ENCODE measurements at regions not wholly inside any gene's neighbourhood (a gene's known extent, or its start where the extent isn't known, plus 50 kb on each side); places are given as distances from the start of the nearest gene placed in this dataset.

DNA sequence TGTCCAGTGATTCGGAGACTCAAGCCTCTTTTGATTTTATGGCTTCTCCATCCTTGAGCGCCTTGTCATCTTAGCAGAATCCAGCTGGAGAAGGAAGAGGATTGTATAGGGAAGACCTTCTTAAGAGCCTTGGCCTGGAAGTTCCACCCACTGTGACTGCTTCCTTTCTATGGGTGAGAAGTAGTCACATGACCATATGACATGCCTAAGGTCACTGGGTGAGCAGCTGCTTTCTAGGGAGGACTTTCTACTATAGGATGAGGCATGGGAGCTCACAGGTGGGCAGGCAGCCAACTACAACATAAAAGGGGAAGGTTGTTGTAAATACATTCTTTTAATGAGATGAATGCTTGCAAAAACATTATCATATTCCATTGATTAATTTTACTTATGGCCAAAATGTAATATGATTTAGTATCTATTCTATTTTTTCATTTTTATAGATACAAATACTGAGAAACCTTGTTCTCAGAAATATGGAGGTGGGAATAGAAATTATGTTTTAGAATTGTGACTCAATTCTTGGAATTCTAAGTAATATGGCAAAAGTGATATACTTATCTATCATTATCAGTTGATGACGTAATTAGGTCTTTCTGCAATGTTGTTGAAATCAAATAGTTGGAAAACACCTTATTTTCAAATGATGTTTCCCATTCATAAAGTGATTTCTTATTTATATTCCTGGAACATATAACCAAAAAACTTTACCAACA is 53.6 kb upstream of the MINAR1 start:
- Mint-ChIP-seq H3K9me3 (no peaks in the 10 kb centered on the region), H3K4me3 (no peak overlapping the region), H3K36me3 (no peaks in the 10 kb centered on the region), H3K27me3 (ENCODE audit: low read depth in 2 of 2) (no peaks in the 10 kb centered on the region), H3K27ac (no peak overlapping the region), H3K4me1 (peaks cover 0 to 5% of the 10 kb centered on the region in 2 donors)
- no peaks in the 10 kb centered on the region for H3K4me1 ChIP-seq (ENCODE audit: control insufficient read depth, insufficient read depth, low read length)
- H3K4me3 ChIP-seq (ENCODE audit: low read length) = no peak overlapping the region
- no peaks in the 10 kb centered on the region for H3K36me3 ChIP-seq (ENCODE audit: control insufficient read depth, insufficient read depth, low read length)
- no peak overlapping the region for H3K27ac ChIP-seq (ENCODE audit: low read length)
- 97% methylated on average over 2 of the region's 3 CpGs for WGBS (ENCODE audit: insufficient coverage)
- intact Hi-C loops (cut with micrococcal nuclease) = no loop called here
- ATAC-seq (no peak), DNase-seq (no peak)
- H3K9me3 ChIP-seq (ENCODE audit: control insufficient read depth, insufficient read depth, low read length) = no peaks in the 10 kb centered on the region
- H3K27me3 ChIP-seq (ENCODE audit: control insufficient read depth, insufficient read depth, low read length) = no peaks in the 10 kb centered on the region
- TF ChIP-seq, protein P1, sequence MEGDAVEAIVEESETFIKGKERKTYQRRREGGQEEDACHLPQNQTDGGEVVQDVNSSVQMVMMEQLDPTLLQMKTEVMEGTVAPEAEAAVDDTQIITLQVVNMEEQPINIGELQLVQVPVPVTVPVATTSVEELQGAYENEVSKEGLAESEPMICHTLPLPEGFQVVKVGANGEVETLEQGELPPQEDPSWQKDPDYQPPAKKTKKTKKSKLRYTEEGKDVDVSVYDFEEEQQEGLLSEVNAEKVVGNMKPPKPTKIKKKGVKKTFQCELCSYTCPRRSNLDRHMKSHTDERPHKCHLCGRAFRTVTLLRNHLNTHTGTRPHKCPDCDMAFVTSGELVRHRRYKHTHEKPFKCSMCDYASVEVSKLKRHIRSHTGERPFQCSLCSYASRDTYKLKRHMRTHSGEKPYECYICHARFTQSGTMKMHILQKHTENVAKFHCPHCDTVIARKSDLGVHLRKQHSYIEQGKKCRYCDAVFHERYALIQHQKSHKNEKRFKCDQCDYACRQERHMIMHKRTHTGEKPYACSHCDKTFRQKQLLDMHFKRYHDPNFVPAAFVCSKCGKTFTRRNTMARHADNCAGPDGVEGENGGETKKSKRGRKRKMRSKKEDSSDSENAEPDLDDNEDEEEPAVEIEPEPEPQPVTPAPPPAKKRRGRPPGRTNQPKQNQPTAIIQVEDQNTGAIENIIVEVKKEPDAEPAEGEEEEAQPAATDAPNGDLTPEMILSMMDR (IDR thresholded peaks at IDR 0.05) = no peak

DNA sequence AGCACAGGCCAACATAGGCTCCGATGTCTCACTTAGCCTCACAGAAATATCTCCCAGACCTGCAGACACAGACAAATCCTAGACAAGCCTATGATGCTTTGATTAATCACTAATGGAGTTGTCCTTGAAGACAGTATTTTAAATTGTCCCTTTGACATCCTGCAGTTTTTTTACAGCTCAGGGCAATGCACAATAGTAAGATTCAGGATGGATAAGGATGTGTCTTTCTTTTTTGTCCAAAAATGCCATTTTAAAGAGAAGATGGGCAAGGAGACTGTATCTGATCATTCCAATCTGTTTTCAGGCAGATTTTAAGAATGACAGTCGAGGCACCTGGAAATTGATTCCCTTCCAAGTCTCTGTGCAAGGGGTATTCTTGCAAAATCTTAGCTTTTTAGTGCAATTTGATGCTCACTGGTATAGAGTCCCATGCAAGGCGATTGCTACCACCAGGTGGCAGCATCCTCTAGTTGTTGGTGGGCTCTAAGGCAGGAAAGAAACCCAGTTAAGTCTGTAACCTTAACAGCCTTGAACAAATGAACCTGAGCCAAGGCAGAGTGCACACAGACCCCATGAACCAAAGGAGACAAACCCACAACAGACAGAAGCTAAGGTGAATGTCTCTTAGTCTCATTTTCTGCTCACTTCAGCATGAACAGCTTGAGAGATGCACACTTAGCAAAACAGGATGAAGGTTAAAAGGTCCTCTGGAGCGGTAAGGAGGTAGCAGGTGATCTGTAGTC is 51.2 kb upstream of the MINAR1 start:
- Mint-ChIP-seq H3K27ac (no peak overlapping the region), H3K4me1 (peaks cover 0 to 5% of the 10 kb centered on the region in 2 donors), H3K9me3 (no peaks in the 10 kb centered on the region), H3K4me3 (no peak overlapping the region), H3K36me3 (no peaks in the 10 kb centered on the region), H3K27me3 (ENCODE audit: low read depth in 2 of 2) (no peaks in the 10 kb centered on the region)
- intact Hi-C loops (cut with micrococcal nuclease) = loop anchor here (1.0 kb wide), 2 partner anchors 472 to 792 kb away; no protein-coding TSS in a partner anchor
- 49% methylated on average over 4 of the region's 4 CpGs for WGBS (ENCODE audit: insufficient coverage)
- DNase-seq (peak; percentile 62 to 86), ATAC-seq (peak; percentile 62 to 86 (median 79))
- Histone ChIP-seq H3K27ac (ENCODE audit: low read length) (no peak overlapping the region), H3K36me3 (ENCODE audit: control insufficient read depth, insufficient read depth, low read length) (no peaks in the 10 kb centered on the region), H3K9me3 (ENCODE audit: control insufficient read depth, insufficient read depth, low read length) (no peaks in the 10 kb centered on the region), H3K4me3 (ENCODE audit: low read length) (no peak overlapping the region), H3K27me3 (ENCODE audit: control insufficient read depth, insufficient read depth, low read length) (no peaks in the 10 kb centered on the region), H3K4me1 (ENCODE audit: control insufficient read depth, insufficient read depth, low read length) (no peaks in the 10 kb centered on the region)
- TF ChIP-seq, protein P1 (IDR thresholded peaks at IDR 0.05) = peak; percentile 82

DNA sequence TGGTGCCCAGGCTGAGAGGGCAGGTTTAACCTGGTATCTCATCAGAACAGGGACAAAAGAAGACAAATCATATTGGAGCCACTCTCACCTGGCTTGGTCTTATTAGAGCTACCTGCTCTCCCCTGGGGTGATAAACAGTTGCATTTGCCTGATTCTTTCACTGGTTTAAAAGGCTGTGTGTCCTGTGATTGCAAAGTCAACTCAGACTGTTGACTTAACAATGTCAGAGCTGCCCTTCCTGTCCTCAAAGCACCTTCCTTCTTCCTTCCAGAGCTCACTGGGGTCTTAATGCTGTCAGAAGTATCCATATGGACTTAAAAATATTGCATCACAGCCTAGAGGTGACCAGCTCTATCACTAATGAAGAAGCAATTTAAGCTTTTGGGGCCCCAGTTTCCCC is 50.5 kb upstream of the MINAR1 start:
- Histone ChIP-seq H3K27me3 (ENCODE audit: control insufficient read depth, insufficient read depth, low read length) (no peaks in the 10 kb centered on the region), H3K36me3 (ENCODE audit: control insufficient read depth, insufficient read depth, low read length) (no peaks in the 10 kb centered on the region), H3K4me3 (ENCODE audit: low read length) (no peak overlapping the region), H3K9me3 (ENCODE audit: control insufficient read depth, insufficient read depth, low read length) (no peaks in the 10 kb centered on the region), H3K27ac (ENCODE audit: low read length) (no peak overlapping the region), H3K4me1 (ENCODE audit: control insufficient read depth, insufficient read depth, low read length) (no peaks in the 10 kb centered on the region)
- DNase-seq = no peak
- Mint-ChIP-seq H3K9me3 (no peaks in the 10 kb centered on the region), H3K27me3 (ENCODE audit: low read depth in 2 of 2) (no peaks in the 10 kb centered on the region), H3K36me3 (no peaks in the 10 kb centered on the region), H3K4me1 (peaks cover 0 to 5% of the 10 kb centered on the region in 2 donors), H3K4me3 (no peak overlapping the region), H3K27ac (no peak overlapping the region)
- intact Hi-C loops (cut with micrococcal nuclease) = loop anchor here (1.0 kb wide), 2 partner anchors 472 to 792 kb away; no protein-coding TSS in a partner anchor
- ATAC-seq = no peak
- TF ChIP-seq, protein P1 (IDR thresholded peaks at IDR 0.05) = no peak

All from natural killer cell (primary cell).